ENCODE measurements at regions not wholly inside any gene's neighbourhood (a gene's known extent, or its start where the extent isn't known, plus 50 kb on each side); places are given as distances from the start of the nearest gene placed in this dataset.

GRCh38 chr6:93069856-93070255 lies 349.5 kb downstream of the EPHA7 start:
- TF ChIP-seq CTCF (IDR thresholded peaks at IDR 0.05) (no peak), POLR2A (IDR thresholded peaks at IDR 0.05) (no peak), POLR2AphosphoS5 (IDR thresholded peaks at IDR 0.05; ENCODE audit: insufficient read depth in 1 of 2, low read depth in 1 of 2) (no peak)
